K562 (cell line): ENCODE measurements at regions not wholly inside any gene's neighbourhood (a gene's known extent, or its start where the extent isn't known, plus 50 kb on each side); places are given as distances from the start of the nearest gene placed in this dataset.
A peak's percentile ranks its signal among the peaks of the same experiment; 100 is the strongest.

Experiments used
- ATAC-seq: fragments of 200-7000 bp; cut with Tn5 transposase; 3 replicates; pipeline ENCODE4 v1.9.1; 2020; ENCODE audit warnings: moderate library complexity
- BruUV-seq: library from RNA; stranded (reverse); fragments of 400-500 nt; replicated peaks from 2 replicates; lab custom pipeline; 2021; lab: Mats Ljungman, UMichigan
- CTCF ChIA-PET: fragments of 300-600 bp; formaldehyde crosslinking; extraction: SDS; loops from one replicate; lab custom pipeline; 2021; ENCODE audit warnings: low intra/inter-chr PET ratio; lab: Yijun Ruan, JAX
- POLR2A ChIA-PET: fragments of 300-600, 350-650 bp; sonication (Branson Sonifier 250); formaldehyde crosslinking; extraction: SDS; loops from one replicate; lab custom pipeline; 2021; ENCODE audit warnings: antibody characterized with exemption, inconsistent platforms; lab: Yijun Ruan, JAX
- DNase-seq, 4 experiments: peaks; one replicate each; pipeline versions ENCODE4 v3.0.0 to v3.0.0-alpha.2; 2011 to 2018; ENCODE audit warnings: low spot score in 3 of 4, mixed read lengths in 3 of 4; ENCODE audit errors: extremely low read depth in 1 of 4
- FAIRE-seq: peaks from 2 replicates; lab custom pipeline; 2011; peaks lifted over from hg19 to GRCh38; lab: Jason Lieb, UNC
- H2AFZ ChIP-seq: 2 replicates; pipeline ENCODE4 v1.6.0; 2011; ENCODE audit warnings: low read depth, low read length, control low read depth, inconsistent platforms
- H3K27ac ChIP-seq: fragments of 200-600 bp; 3 replicates; pipeline ENCODE4 v1.8.0; 2011; ENCODE audit warnings: low read depth, mild to moderate bottlenecking, control low read depth, inconsistent platforms, low read length, moderate library complexity, mixed read lengths; ENCODE audit errors: extremely low read depth
- H3K27me3 ChIP-seq, 2 experiments: fragments of 300-600 bp in 1 of 2; 2 replicates in 1 of 2; 3 replicates in 1 of 2; pipeline versions ENCODE4 v1.6.0 to v1.8.0; 2011; ENCODE audit warnings: inconsistent platforms in 2 of 2, low read length in 2 of 2, mild to moderate bottlenecking in 1 of 2, mixed read lengths in 1 of 2, moderate library complexity in 1 of 2; ENCODE audit not compliant: control insufficient read depth in 2 of 2, insufficient read depth in 2 of 2
- H3K36me3 ChIP-seq: fragments of 300-600 bp; 3 replicates; pipeline ENCODE4 v1.8.0; 2011; ENCODE audit warnings: mild to moderate bottlenecking, low read length, inconsistent platforms; ENCODE audit not compliant: control insufficient read depth, insufficient read depth
- H3K4me1 ChIP-seq, 2 experiments: fragments of 200-600 bp in 1 of 2; replicated peaks in 1 of 2; 2 replicates in 1 of 2; 3 replicates in 1 of 2; pipeline versions ENCODE4 v1.5.1 to v1.8.0; 2011; ENCODE audit warnings: inconsistent platforms in 2 of 2, low read length in 2 of 2, mild to moderate bottlenecking in 1 of 2, mixed read lengths in 1 of 2, moderate library complexity in 1 of 2; ENCODE audit not compliant: control insufficient read depth in 2 of 2, insufficient read depth in 2 of 2
- H3K4me2 ChIP-seq: 2 replicates; pipeline ENCODE4 v1.6.1; 2011; ENCODE audit warnings: low read length, control low read depth, inconsistent platforms, mixed read lengths; ENCODE audit not compliant: insufficient read depth
- H3K4me3 ChIP-seq: fragments of 200-600 bp; sonication (generic), shearing (Covaris generic); 2 replicates; pipeline ENCODE4 v1.5.1; 2016; ENCODE audit warnings: control low read depth, inconsistent platforms
- H3K79me2 ChIP-seq: fragments of 200-600 bp; 3 replicates; pipeline ENCODE4 v1.8.0; 2011; ENCODE audit warnings: low read length, inconsistent platforms; ENCODE audit not compliant: control insufficient read depth, insufficient read depth
- H3K9ac ChIP-seq, 2 experiments: 2 replicates each; pipeline versions ENCODE4 v1.6.0 to v1.6.1; 2011; ENCODE audit warnings: low read depth in 2 of 2, low read length in 2 of 2, control low read depth in 1 of 2, inconsistent platforms in 1 of 2, mild to moderate bottlenecking in 1 of 2, mixed read lengths in 1 of 2; ENCODE audit not compliant: insufficient read depth in 1 of 2
- H3K9me1 ChIP-seq: one replicate; pipeline ENCODE4 v1.6.0; 2011; ENCODE audit warnings: inconsistent platforms, mild to moderate bottlenecking, low read length, moderate library complexity; ENCODE audit not compliant: control insufficient read depth, insufficient read depth
- H3K9me3 ChIP-seq: replicated peaks from 2 replicates; pipeline ENCODE4 v1.5.1; 2011; ENCODE audit warnings: low read depth, low read length, inconsistent platforms; ENCODE audit not compliant: control insufficient read depth, insufficient read depth
- H4K20me1 ChIP-seq: replicated peaks from 2 replicates; pipeline ENCODE4 v1.6.1; 2011; ENCODE audit warnings: low read length, inconsistent platforms, mixed read lengths; ENCODE audit not compliant: control insufficient read depth, insufficient read depth
- EHMT2 ChIP-seq: fragments of 450-650 bp; IDR thresholded peaks from 2 replicates; pipeline ENCODE4 v1.6.1; 2018; ENCODE audit warnings: antibody characterized with exemption
- PBX2 ChIP-seq, 2 experiments: IDR thresholded peaks in 1 of 2; conservative IDR thresholded peaks in 1 of 2; 2 replicates each; pipeline ENCODE4 v1.6.1; 2016; ENCODE audit warnings: low read depth in 2 of 2, mild to moderate bottlenecking in 1 of 2, missing compliant biosample characterization in 1 of 2, missing genetic modification characterization in 1 of 2, moderate library complexity in 1 of 2
- WGBS: fragments of 100-300 bp; shearing (Covaris generic); methylation state at CpG from one replicate; pipeline ENCODE4 v1.1.6; 2016; ENCODE audit warnings: low coverage, mixed read lengths; ENCODE audit not compliant: insufficient coverage; ENCODE audit errors: missing lambda C conversion rate; 5-methylcytosine and 5-hydroxymethylcytosine counted together
- in situ Hi-C: fragments of 300-500 bp; cut with MboI; formaldehyde crosslinking; loops from 4 replicates; pipeline ENCODE4 v1.15.0; 2018; ENCODE audit warnings: inconsistent platforms, mixed read lengths
- intact Hi-C: fragments of 100-400 bp; cut with micrococcal nuclease; formaldehyde crosslinking; loops from 2 replicates; pipeline ENCODE4 v1.14.2; 2022

DNA sequence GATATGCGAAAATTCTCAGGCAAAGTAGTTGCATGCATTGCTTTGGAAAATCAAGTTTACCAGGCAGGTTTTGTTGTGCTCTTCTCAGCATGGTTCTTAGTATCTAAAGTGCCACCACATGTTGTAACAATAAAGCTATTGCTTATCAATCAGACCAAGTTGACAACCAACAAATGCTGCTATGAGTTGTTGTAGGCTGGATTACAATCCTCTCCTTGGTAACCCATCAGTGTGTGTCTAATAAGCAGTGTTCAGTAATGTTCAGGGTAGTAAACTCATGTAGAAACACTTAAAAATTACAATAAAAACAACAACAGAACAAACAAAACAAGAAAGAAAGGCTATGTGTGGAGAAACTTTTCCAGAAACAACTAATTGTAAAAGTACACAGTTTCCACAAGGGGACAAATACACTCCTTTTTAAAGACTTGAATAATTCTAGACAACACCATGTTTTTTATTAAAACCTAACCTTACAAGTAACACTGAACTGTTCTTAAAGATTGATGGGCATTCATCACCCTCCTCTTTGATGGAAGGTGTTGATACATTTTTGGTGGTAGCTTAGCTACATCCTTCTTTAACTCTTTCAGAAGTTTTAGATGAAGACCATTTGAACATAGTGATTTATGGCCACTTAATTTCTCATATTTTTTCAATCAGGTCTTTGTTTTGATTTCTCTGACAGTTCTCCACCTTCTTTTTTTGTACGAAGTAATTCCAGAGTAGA lies 370.9 kb upstream of the SEMA3A start:
- no peaks in the 10 kb centered on the region for H3K36me3 ChIP-seq
- in situ Hi-C loops (no loop called here), intact Hi-C loops (no loop called here)
- H3K4me3 ChIP-seq: no peak overlapping the region
- no peak for FAIRE-seq
- no peaks in the 10 kb centered on the region for H3K9me3 ChIP-seq
- TF ChIP-seq EHMT2 (no peak), PBX2 (CRISPR knock-in tag; IDR thresholded peaks at IDR 0.05; ENCODE audit: low read depth) (no peak), PBX2 (tag; conservative IDR thresholded peaks at IDR 0.05; ENCODE audit: low read depth) (0 out of 2 replicates have a peak, but pooled peaks have one; percentile 14)
- POLR2A ChIA-PET: no interaction called here
- H4K20me1 ChIP-seq: no peaks in the 10 kb centered on the region
- no peak overlapping the region for H3K9ac ChIP-seq
- no peak for DNase-seq
- H3K27me3 ChIP-seq: no peaks in the 10 kb centered on the region
- H3K9me1 ChIP-seq: no peaks in the 10 kb centered on the region
- no peaks in the 10 kb centered on the region for H3K79me2 ChIP-seq
- CTCF ChIA-PET: no interaction called here
- WGBS: 5% methylated on average over 2 of the region's 2 CpGs
- no peak overlapping the region for H3K27ac ChIP-seq
- no peak overlapping the region for H2AFZ ChIP-seq
- ATAC-seq: no peak
- H3K4me1 ChIP-seq: no peaks in the 10 kb centered on the region
- H3K4me2 ChIP-seq: no peak overlapping the region
- BruUV-seq: no TSS peak
